HG03469 (cell line): ENCODE measurements at regions not wholly inside any gene's neighbourhood (a gene's known extent, or its start where the extent isn't known, plus 50 kb on each side); places are given as distances from the start of the nearest gene placed in this dataset.
"Not testable (repeated sequence)": the region's sequence is repeated elsewhere in the genome, so short reads cannot be mapped to it uniquely, and the experiment has no call there.

ENCODE experiments used
- ATAC-seq: cut with Tn5 transposase; IDR thresholded peaks from one replicate; pipeline ENCODE4 v1.9.1; 2021; ENCODE audit warnings: mild to moderate bottlenecking, moderate library complexity, moderate number of reproducible peaks; ENCODE audit not compliant: unreplicated experiment

DNA sequence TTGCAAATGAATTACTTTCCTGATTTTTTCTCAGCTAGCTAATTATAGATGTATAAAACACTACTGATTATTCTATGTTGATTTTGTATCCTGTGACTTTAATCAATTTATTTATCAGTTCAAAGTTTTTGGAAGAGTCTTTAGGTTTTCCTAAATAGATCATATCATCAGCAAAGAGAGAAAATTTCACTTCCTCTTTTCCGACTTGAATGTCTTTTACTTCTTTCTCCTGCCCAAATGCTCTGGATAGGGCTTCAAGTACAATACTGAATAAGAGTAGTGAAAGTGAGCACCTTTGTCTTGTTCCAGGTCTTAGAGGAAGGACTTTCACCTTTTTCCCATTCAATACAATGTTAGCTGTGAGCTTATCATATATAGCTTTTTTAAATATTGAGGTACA, 417.9 kb downstream of the PDGFC start:
- ATAC-seq: no peak

DNA sequence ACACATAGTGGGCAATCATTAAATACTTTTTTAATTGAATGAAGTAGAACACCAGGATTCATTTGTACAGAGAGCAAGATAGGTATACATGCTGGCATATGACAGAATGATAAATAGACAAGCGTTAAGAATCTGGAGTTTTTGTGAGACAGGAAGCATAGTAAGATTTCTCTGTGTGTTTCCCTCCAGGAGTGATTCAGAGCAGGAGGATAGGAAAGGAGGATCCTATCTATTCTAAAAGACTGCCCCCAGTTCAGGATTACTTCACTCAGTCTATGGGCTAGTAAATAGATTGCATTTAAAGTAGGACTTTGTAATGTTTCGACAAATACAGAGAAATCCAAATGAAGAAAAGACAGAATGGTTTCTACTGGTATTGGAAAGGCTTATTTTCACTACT, 423.7 kb downstream of the PDGFC start:
- no peak for ATAC-seq

DNA sequence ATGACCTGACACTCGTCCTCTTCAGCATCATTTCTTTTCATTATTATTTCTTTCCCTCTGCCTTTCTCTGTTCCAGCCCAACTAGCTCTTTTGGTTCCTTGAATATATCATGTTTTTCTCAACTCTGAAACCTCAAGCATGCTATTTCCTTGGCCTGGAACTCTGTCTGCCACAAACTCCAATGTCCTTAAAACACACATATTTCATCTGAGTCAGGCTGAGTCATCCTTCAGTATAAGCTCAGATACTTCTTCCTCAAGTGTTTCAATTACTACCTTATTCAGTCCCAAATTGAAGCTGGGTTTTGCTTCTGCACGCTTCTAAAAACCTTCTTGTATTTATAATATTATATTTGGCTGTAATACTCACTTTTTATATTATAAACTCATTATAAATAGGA, 424.2 kb downstream of the PDGFC start:
- ATAC-seq: no peak

DNA sequence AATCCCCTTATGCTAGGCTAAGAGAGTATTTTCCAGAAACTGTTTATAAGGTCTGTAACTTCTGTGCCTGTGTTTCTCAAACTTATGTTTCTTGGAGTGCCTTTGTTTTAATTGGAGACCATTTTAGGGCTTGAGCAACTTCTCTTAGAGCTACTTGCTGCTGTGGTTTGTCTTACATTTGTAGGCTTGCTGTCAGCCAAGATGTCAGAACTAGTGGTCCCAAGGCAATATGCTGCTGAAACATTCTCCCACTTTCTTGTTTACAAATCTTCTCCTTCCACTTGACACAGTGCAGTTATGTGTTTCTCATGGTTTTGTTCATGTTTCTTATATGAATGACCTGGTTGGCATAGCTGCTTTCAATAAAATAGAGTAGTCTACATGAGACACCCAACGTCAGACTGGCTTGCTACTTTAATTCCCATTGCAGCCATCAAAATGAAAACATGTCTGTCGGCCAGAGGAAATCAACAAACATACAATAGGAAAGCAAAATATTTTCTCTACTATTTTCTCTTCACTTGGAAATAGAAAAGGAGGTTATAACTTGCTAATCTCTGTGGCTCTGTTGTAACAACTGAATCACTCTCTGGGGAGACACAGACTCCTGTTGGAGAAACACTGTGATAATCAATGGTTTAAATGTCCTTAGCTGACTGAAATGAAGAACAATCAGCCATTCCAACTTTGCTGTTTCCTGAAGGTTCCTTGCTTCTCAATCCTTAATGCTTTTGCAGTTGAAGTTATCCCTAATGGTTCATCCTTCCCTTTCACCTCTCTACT, 426.4 kb downstream of the PDGFC start:
- no peak for ATAC-seq

DNA sequence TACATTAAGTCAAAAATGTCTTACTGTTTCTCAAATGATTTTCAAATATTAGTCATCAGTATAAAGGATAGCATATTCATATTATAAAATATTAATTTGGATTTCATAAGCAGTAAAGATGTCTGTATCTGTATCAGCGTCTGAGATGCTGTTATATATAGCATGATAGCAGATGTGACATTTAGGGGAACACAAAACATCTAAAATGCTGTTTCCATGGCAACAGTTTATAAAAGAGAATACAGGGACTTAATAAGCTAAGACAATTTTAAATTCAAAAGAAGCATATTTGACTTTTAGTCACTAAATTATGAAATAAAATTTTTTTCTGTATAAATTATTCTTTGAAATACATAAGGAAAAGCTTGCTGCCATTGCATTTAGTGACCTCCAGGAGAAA, 432.2 kb downstream of the PDGFC start:
- ATAC-seq: no peak

DNA sequence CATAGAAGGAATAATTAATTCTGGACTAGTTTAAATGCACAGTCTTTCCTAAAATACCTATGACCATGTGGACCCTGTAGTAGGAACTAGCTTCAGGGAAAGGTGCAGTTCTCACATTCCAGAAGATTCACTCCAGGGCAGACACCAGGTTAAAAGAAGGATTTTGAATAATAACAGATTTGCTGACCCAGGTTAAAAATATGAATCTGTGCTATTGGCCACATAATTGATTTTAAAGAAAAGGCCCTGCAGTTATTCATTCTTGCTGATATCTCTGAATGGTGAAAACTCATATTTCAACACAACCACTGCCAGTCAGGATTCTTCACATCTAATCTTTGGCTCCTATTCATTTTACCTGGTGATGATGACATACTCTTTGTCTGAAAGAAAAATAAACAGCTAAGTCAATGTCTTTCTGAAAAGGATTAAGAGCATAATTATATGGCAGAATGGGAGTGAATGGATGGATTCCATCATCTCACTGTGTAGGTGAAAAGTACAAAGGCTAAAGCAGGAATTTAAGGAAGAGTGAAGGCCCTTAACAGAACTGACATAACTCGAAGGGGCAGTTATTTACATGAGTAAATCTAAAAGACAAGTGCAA, 432.8 kb downstream of the PDGFC start:
- no peak for ATAC-seq

DNA sequence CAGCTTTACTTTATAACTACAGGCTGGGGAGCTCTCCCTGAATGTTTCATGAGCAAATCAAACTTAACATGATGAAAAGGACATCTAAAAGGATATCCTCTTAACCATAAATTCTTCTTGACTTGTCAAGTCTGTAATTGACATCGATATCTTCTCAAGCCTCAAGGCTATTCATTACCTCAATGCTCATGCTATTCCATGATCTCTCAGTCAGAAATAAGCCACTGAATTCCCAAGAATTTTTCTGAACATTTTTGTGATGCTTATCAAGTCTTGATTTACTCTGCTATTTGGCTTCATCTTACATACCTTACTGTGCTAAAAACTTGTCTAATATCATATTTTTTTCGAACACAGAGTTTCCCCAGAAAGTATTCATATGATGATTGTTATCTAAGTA, 433.4 kb downstream of the PDGFC start:
- no peak for ATAC-seq

DNA sequence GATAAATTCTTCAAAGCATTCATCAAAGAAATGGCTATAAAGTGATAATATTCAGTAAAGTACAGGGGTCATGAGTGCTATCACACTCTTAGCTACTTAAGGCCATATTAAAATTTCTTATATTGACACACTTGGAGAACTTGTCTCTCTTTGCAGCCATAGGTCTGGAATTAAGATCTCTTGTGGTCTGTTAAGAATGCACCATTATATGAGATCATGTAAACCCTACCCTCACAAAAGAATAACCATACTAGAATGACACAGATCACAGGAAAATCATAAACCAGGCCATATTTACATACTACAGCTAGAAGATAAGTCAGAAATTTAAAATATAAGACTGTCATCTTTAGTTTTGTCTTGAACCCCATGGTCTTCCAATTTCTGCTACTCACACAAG, 434.3 kb downstream of the PDGFC start:
- ATAC-seq: no peak

DNA sequence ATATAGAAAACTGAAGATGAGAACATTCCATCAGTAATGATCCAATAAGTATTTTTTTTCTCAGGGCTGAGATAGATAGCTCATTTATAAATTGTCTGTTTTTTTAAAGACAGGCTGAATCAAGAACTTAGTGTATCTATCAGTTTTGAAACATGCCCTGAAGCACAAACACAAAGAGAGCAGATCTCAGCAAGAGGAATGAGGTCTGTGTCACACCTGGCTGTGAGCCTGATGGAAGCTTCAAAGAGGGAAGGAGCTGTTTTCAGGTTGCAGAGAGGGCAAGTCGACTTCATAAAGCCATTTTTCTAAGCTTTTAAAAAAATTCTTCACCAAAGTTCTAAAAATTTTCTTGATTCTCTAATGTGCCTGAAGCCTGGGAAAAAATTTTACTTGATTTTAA, 434.9 kb downstream of the PDGFC start:
- ATAC-seq: no peak

DNA sequence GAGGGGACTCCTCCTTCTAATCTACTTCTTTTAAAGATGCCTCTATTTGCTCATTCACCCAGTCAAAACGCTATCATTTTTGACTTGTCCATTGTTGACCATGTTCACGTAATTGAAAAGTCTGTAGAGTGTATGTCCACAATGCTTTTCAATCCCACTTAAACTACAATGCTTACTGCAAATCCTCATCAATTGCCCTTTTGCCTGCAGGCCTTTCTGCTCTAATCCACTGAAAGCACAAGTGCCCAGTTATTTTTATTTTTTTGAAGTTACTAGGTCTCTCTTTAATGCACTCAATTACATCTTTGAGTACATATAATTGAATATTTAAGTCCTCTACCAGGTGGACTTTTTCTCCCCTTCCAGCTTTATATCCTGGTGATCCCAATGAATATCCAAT, 437.4 kb downstream of the PDGFC start:
- ATAC-seq: no peak

DNA sequence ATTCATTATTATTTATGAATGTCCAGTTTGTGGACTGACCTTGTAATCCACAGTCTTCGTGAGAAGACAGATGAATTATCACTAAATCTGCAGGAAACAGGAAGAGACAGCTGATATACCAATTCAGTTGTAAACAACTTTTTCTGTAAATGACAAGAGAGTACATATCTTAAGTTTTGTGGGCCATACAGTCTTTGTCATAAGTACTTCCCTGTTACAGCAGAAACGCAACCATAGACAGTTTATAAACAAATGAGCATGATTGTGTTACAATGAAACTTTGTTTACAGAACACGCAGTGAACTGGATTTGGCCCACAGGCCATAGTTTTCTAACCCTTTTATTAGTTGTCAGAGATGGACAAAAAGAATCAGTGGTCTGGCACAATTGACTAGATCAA, 443.4 kb downstream of the PDGFC start:
- ATAC-seq: no peak

DNA sequence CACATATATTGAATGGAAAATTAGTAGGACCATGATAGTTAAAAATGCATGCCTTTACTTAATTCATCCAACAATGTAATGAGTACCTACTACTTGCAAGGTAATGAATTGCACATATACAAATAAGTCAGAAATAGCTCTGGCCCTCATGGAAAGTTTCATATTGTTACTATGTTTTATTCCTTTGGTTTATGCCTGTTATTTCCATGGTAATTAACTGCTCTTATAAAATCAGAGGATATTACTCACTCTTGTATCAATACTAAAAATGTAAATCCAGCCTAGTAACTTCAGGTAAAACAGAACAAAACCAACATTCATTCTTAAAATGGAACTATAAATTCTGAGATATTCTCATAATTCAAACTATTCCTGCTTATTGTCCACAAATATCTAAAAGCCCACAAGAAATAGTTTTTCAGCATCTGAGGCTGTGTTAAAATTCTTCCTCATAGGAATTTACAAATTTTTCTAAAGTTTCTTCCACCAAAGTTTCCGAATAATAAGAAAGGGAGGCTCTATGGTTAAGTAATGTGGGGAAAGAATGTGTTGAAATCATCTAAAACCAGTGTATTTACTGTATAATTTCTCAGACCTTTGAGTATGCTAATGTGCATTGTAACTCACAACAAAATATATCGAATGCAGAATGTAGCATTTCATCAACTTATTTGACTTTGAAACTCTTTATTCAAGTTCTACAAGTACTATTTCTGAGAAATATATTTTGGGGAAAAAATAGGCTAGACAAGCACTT, 444.2 kb downstream of the PDGFC start:
- no peak for ATAC-seq

DNA sequence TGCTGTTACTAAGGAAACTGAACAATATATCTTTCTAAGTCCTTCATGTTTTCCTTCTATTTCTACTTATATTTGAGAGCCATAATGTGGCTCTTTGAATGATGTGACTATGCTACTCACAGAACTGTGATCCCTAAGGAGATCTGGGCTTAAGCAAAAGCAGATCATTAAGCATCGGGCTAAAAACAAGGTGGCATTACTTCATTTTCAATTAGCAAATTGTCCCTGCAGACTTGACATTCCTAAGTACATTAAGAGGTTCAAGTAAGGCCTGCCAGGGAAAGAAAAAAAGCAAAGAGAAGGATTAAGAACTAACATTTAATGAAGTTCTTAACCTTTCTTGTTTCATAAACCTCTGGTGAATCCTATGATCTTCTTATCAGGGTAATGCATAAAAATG, 447.6 kb downstream of the PDGFC start:
- no peak for ATAC-seq

DNA sequence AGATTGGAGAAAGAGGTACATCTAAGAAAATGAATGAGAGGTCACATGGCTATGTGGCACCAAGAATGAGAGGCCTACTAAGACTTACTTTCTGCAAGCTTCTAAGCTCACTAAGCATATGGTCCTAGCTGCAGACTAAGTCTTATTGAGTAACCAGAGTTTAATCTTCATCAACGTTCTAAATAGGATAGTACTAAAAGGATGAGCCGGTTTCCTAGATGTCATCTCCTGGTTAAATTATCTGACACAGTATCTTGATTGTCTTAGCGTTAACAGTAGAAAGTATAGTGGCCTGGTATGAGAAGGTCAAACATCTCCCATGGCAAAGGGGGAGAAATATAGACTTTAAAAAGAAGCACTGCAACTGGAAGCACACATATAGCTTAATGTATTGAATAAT, 448.1 kb downstream of the PDGFC start:
- no peak for ATAC-seq

DNA sequence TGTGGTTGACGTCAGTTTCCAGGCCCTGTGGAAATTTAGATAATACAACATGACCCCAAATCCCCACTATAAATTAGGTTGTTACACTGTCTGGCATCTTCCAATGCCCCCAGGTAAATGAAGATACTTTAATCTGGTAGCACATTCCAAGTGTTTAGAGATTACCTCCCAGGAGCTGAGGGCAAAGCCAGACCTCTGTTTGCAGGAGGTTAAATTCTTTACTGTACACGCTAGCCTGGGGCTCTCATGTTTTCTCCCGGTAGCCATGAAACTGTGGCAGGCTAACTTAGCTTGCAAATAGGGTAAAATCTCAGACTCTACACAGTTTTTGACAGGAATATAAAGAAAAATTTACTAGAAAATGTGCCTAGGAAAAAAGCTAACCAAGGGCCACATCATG, 450.0 kb downstream of the PDGFC start:
- no peak for ATAC-seq

DNA sequence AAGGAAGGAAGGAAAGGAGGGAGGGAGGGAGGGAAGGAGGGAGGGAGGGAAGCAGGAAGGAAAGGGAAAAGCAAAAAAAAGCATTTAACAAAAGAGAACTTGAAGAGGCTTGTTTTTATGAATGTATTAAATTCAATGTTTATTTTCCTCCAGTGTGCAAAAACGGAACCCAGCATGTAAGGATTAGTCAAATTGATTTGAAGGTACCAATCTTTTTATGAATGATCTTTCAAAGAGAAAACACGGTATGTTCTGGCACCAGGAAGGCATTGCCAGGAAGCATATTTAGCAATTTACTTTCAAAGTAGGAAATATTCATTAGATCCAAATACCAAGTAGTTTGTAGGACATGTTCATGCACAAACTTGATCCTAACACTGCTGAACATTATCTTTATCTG, 453.6 kb downstream of the PDGFC start:
- ATAC-seq: no peak

DNA sequence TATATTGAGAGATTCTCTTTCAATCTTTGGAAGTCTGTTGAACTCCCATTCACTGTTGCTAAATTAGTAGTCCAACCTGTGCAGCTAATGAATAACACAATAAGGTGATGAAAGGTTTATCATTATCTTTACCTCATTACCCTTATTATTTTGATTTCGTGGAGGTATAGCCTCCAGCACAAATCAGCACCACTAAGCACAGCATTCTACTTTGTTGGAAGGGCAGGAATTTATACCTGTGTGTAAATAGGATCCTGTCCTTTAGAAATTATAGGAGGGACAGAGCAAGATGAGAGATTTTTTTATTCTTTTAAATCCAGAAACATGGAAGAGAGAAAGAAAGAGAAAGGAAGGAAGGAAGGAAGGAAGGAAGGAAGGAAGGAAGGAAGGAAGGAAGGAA, 454.1 kb downstream of the PDGFC start:
- ATAC-seq: no peak

DNA sequence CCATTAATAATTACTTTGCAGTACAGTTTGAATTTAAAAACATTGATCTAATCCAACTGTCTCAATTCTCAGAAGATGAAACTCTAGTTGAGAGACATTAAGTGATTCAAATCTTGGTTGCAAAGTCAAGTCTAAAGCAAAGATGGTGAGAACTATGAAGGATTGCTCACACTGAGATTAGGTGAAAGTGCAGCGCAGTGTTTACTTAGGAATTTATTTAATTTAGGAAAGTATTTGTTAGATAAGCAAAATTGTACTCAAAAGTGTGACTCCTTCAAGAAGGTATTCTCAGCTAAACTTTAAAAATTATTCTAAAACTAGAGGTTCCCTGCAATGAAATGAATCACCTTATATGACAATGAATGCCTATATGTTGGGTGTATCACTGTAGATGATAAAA, 454.9 kb downstream of the PDGFC start:
- no peak for ATAC-seq

DNA sequence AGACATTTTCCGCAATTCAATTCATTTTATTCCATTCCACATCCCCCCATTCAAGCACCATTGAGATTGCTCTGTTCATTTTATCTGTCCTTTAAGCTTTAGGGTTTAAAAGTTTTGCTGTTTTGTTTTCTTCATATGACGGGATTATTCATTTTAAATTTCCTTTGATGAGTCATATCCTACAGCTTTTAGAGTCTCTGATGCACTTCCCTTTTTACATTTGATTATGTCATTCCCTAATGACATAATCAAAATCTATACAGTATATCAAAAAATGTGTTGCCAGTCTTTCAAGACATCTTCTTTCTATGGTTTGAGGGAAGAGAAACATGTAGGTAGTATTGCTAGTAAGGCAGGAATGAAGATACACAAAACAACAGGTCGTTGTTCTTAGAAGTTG, 456.3 kb downstream of the PDGFC start:
- ATAC-seq: no peak

DNA sequence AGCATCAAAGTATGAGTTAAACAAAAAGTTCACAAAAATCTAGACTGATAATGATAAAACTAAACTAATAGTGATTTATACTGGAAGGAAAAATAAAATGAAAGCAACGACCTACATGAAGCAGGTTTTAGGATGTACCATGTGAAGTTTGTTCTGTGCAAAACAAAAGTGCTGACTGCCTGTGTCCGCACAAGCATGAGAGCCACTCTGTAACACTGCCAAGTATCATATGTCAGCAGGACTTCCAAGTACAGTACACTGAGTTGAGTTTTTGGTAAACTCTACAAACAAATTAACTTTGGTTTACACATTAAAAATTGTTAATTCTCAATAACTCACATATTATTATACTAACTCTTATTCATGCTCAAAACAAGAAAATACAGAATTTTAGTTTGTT, 459.0 kb downstream of the PDGFC start:
- ATAC-seq: no peak

DNA sequence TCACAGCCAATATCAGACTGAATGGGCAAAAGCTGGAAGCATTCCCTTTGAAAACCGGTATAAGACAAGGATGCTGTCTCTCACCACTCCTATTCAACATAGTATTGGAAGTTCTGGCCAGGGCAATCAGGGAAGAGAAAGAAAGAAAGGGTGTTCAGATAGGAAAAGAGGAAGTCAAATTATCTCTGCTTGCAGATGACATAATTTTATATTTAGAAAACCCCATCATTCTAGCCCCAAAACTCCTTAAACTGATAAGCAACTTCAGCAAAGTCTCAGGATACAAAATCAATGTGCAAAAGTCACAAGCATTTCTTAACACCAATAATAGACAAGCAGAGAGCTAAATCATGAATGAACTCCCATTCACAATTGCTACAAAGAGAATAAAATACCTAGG, 461.7 kb downstream of the PDGFC start:
- not testable (repeated sequence) for ATAC-seq

DNA sequence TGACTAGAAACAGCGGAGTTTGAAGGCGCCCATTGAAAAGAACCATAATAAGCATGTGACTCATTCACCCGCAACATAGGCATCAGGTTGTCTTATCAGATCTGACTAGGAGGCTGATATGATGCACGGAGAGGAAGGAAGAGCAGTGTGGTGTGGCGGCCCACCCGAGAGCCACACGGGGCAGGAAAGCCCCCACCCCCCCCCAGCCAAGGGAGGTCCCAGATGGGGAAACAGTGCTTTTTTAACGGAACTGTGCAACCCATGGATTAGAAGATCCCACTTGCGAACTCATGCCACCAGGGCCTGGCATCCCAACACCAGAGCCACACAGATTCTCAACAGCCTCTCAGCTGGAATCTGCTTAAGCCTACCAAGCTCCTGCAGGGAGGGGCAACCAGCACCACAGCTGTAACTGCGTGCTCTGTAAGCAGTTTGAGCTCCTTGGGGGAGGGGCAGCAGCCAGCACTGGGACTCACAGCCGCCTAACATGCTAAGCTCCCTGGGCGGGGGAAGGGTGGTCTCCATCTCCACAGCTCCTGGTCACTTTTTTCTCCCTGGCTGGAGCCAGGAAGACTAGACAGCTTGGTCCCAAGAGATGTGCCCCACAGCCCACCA, 466.2 kb downstream of the PDGFC start:
- no peak for ATAC-seq
